IPS-18a (cell line): ENCODE measurements at regions not wholly inside any gene's neighbourhood (a gene's known extent, or its start where the extent isn't known, plus 50 kb on each side); places are given as distances from the start of the nearest gene placed in this dataset.
"Not testable (repeated sequence)": the region's sequence is repeated elsewhere in the genome, so short reads cannot be mapped to it uniquely, and the experiment has no call there.

ENCODE experiments used
- H3K27ac ChIP-seq: one replicate; pipeline ENCODE4 v1.5.1; 2013; ENCODE audit warnings: low read length
- H3K27me3 ChIP-seq: one replicate; pipeline ENCODE4 v1.6.1; 2013; ENCODE audit warnings: mild to moderate bottlenecking, low read length; ENCODE audit not compliant: control insufficient read depth, insufficient read depth
- H3K36me3 ChIP-seq: one replicate; pipeline ENCODE4 v1.6.1; 2013; ENCODE audit warnings: low read depth, low read length; ENCODE audit not compliant: control insufficient read depth
- H3K4me1 ChIP-seq: one replicate; pipeline ENCODE4 v1.6.1; 2013; ENCODE audit warnings: low read depth, low read length; ENCODE audit not compliant: control insufficient read depth
- H3K4me3 ChIP-seq: one replicate; pipeline ENCODE4 v1.5.1; 2013; ENCODE audit warnings: low read length
- H3K9ac ChIP-seq: one replicate; pipeline ENCODE4 v1.6.1; 2013; ENCODE audit warnings: mild to moderate bottlenecking, low read length, moderate library complexity
- H3K9me3 ChIP-seq: one replicate; pipeline ENCODE4 v1.6.1; 2013; ENCODE audit warnings: low read depth, low read length; ENCODE audit not compliant: control insufficient read depth

- H3K27ac ChIP-seq: no peak overlapping the region
- H3K9ac ChIP-seq: no peak overlapping the region
- no peaks in the 10 kb centered on the region for H3K9me3 ChIP-seq
These were observed 945.5 kb upstream of the PCDH10 start for GRCh38 chr4:132203618-132204017.

GRCh38 chr4:132214519-132214918, 934.6 kb upstream of the PCDH10 start:
- Histone ChIP-seq H3K27ac (no peak overlapping the region), H3K36me3 (no peaks in the 10 kb centered on the region), H3K9me3 (no peaks in the 10 kb centered on the region)

More at GRCh38 chr4:132203618-132204017, 945.5 kb upstream of the PCDH10 start:
- H3K4me3 ChIP-seq: no peak overlapping the region
- no peaks in the 10 kb centered on the region for H3K27me3 ChIP-seq
- H3K36me3 ChIP-seq: no peaks in the 10 kb centered on the region
- H3K4me1 ChIP-seq: peaks cover 8% of the 10 kb centered on the region

GRCh38 chr4:132218406-132218805, 930.7 kb upstream of the PCDH10 start:
- Histone ChIP-seq H3K4me3 (no peak overlapping the region), H3K9me3 (peaks cover 5% of the 10 kb centered on the region), H3K4me1 (no peaks in the 10 kb centered on the region)

More at GRCh38 chr4:132214519-132214918, 934.6 kb upstream of the PCDH10 start:
- no peaks in the 10 kb centered on the region for H3K4me1 ChIP-seq
- H3K4me3 ChIP-seq: no peak overlapping the region
- no peaks in the 10 kb centered on the region for H3K27me3 ChIP-seq
- H3K9ac ChIP-seq: no peak overlapping the region

GRCh38 chr4:132227151-132227856, 921.8 kb upstream of the PCDH10 start:
- H3K4me3 ChIP-seq: no peak overlapping the region
- no peak overlapping the region for H3K27ac ChIP-seq
- no peaks in the 10 kb centered on the region for H3K36me3 ChIP-seq
- no peaks in the 10 kb centered on the region for H3K4me1 ChIP-seq
- H3K9me3 ChIP-seq: peaks cover 29% of the 10 kb centered on the region
- H3K27me3 ChIP-seq: no peaks in the 10 kb centered on the region
- no peak overlapping the region for H3K9ac ChIP-seq

More at GRCh38 chr4:132218406-132218805, 930.7 kb upstream of the PCDH10 start:
- H3K27ac ChIP-seq: no peak overlapping the region
- no peaks in the 10 kb centered on the region for H3K27me3 ChIP-seq
- no peaks in the 10 kb centered on the region for H3K36me3 ChIP-seq
- H3K9ac ChIP-seq: no peak overlapping the region

GRCh38 chr4:132227857-132228165, 921.3 kb upstream of the PCDH10 start:
- not testable (repeated sequence) for H3K9ac ChIP-seq, H3K4me3 ChIP-seq

GRCh38 chr4:132228676-132229075, 920.4 kb upstream of the PCDH10 start:
- Histone ChIP-seq H3K9ac (no peak overlapping the region), H3K9me3 (peaks cover 22% of the 10 kb centered on the region), H3K27me3 (no peaks in the 10 kb centered on the region), H3K4me3 (no peak overlapping the region), H3K27ac (no peak overlapping the region), H3K36me3 (no peaks in the 10 kb centered on the region), H3K4me1 (no peaks in the 10 kb centered on the region)

More at GRCh38 chr4:132227857-132228165, 921.3 kb upstream of the PCDH10 start:
- H3K4me1 ChIP-seq, H3K36me3 ChIP-seq, H3K27me3 ChIP-seq, H3K27ac ChIP-seq: not testable (repeated sequence)
- H3K9me3 ChIP-seq: peaks cover 29% of the 10 kb centered on the region

- Histone ChIP-seq H3K9ac (no peak overlapping the region), H3K27ac (no peak overlapping the region), H3K27me3 (no peaks in the 10 kb centered on the region), H3K9me3 (peaks cover 22% of the 10 kb centered on the region), H3K4me1 (no peaks in the 10 kb centered on the region), H3K36me3 (no peaks in the 10 kb centered on the region), H3K4me3 (no peak overlapping the region)
These were observed 919.1 kb upstream of the PCDH10 start for GRCh38 chr4:132230025-132230424.

- no peaks in the 10 kb centered on the region for H3K36me3 ChIP-seq
- no peaks in the 10 kb centered on the region for H3K4me1 ChIP-seq
- no peak overlapping the region for H3K4me3 ChIP-seq
- no peaks in the 10 kb centered on the region for H3K9me3 ChIP-seq
- H3K27me3 ChIP-seq: no peaks in the 10 kb centered on the region
- H3K27ac ChIP-seq: no peak overlapping the region
- no peak overlapping the region for H3K9ac ChIP-seq
These were observed 910.4 kb upstream of the PCDH10 start for GRCh38 chr4:132238697-132239096.

GRCh38 chr4:132240081-132240480, 909.0 kb upstream of the PCDH10 start:
- Histone ChIP-seq H3K36me3 (no peaks in the 10 kb centered on the region), H3K9me3 (no peaks in the 10 kb centered on the region), H3K9ac (no peak overlapping the region), H3K4me3 (no peak overlapping the region), H3K4me1 (no peaks in the 10 kb centered on the region), H3K27me3 (no peaks in the 10 kb centered on the region), H3K27ac (no peak overlapping the region)

GRCh38 chr4:132245319-132245718, 903.8 kb upstream of the PCDH10 start:
- no peak overlapping the region for H3K9ac ChIP-seq
- H3K36me3 ChIP-seq: no peaks in the 10 kb centered on the region
- H3K4me1 ChIP-seq: no peaks in the 10 kb centered on the region
- H3K27ac ChIP-seq: no peak overlapping the region
- H3K4me3 ChIP-seq: no peak overlapping the region
- H3K9me3 ChIP-seq: no peaks in the 10 kb centered on the region
- no peaks in the 10 kb centered on the region for H3K27me3 ChIP-seq

GRCh38 chr4:132264176-132264575, 884.9 kb upstream of the PCDH10 start:
- Histone ChIP-seq H3K9ac (no peak overlapping the region), H3K4me1 (no peaks in the 10 kb centered on the region), H3K27ac (no peak overlapping the region), H3K9me3 (no peaks in the 10 kb centered on the region), H3K4me3 (no peak overlapping the region), H3K36me3 (no peaks in the 10 kb centered on the region), H3K27me3 (no peaks in the 10 kb centered on the region)

GRCh38 chr4:132266374-132266773, 882.7 kb upstream of the PCDH10 start:
- Histone ChIP-seq H3K27me3 (no peaks in the 10 kb centered on the region), H3K36me3 (no peaks in the 10 kb centered on the region), H3K4me1 (no peaks in the 10 kb centered on the region), H3K9me3 (no peaks in the 10 kb centered on the region), H3K27ac (no peak overlapping the region), H3K4me3 (no peak overlapping the region), H3K9ac (no peak overlapping the region)
